ENCODE measurements at regions not wholly inside any gene's neighbourhood (a gene's known extent, or its start where the extent isn't known, plus 50 kb on each side); places are given as distances from the start of the nearest gene placed in this dataset.

DNA sequence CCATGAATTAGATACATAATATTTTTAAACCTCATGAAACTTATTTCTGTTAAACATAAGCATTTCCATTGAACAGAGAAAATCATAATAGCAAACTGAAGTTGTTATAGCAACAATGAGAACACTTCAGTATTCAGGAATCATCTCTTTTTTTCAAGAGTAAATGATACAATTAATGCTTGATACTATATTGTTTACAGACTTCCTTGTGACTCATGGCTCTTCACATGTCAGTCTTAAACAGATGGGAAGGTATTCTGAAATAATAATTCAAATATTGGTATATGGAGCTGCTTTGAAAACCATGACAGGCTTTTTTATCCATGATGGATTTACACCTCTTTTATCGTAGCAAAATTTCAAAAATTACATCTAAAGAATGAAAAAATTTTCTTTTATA, 226.5 kb upstream of the RBMS1 start:
- Histone ChIP-seq H3K4me1 (ENCODE audit: control insufficient read depth in 1 of 2, insufficient read depth in 2 of 2, low read length in 2 of 2) (no peaks in the 10 kb centered on the region), H3K9me3 (ENCODE audit: control insufficient read depth in 1 of 2, low read length in 2 of 2) (no peaks in the 10 kb centered on the region), H3K36me3 (ENCODE audit: control insufficient read depth in 1 of 2, insufficient read depth in 2 of 2, low read length in 2 of 2) (no peaks in the 10 kb centered on the region), H3K27ac (ENCODE audit: low read depth, low read length) (no peak overlapping the region), H3K9ac (ENCODE audit: low read depth in 1 of 2, low read length in 2 of 2) (no peak overlapping the region), H3K27me3 (ENCODE audit: control insufficient read depth in 1 of 2, insufficient read depth in 2 of 2, low read length in 2 of 2) (no peaks in the 10 kb centered on the region), H3K4me3 (ENCODE audit: low read depth in 1 of 2, low read length in 2 of 2) (no peak overlapping the region)

DNA sequence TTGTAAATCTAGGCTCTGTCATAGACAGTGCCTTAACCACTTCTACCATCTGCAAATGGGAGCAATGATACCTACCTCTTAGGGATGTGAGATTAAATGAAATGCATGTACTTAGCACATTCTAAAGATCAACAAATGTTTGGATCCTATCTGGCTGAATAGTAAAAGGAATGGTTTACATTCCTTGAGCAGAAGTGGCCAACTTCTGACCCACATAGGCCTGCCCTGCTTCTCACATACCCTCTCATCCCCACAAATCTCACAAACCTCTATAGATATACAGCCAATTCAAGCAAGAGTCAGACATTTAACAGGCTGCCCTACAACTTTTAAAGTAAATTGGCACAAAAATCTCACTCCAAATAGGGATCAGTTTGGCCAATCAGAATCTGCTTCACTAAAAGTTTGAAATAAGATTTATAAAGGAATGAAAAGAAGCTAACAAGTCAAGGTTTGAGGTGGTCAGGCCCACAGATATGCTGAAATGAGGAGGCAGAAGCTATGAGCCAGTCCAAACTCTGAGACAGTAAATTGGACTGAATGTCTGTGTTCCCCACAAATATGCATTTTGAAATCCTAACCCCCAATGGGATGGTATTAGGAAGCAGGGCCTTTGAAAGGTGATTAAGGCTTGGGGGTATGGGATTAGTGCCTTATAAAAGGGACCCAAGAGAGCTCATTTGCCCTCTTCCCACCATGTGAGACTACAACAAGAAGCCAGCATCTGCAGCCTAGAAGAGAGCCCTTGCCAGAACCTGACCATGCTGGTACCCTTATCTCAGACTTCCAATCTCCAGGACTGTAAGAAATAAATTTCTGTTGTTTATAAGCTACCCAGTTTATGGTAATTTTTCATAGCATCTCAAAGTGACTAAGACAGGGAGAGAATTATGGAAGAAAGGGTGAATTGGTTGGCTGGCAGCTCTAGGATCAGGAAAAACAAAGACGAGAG, 227.8 kb upstream of the RBMS1 start:
- Histone ChIP-seq H3K27me3 (ENCODE audit: control insufficient read depth in 1 of 2, insufficient read depth in 2 of 2, low read length in 2 of 2) (no peaks in the 10 kb centered on the region), H3K9me3 (ENCODE audit: control insufficient read depth in 1 of 2, low read length in 2 of 2) (no peaks in the 10 kb centered on the region), H3K4me3 (ENCODE audit: low read depth in 1 of 2, low read length in 2 of 2) (no peak overlapping the region), H3K4me1 (ENCODE audit: control insufficient read depth in 1 of 2, insufficient read depth in 2 of 2, low read length in 2 of 2) (no peaks in the 10 kb centered on the region), H3K9ac (ENCODE audit: low read depth in 1 of 2, low read length in 2 of 2) (no peak overlapping the region), H3K36me3 (ENCODE audit: control insufficient read depth in 1 of 2, insufficient read depth in 2 of 2, low read length in 2 of 2) (no peaks in the 10 kb centered on the region), H3K27ac (ENCODE audit: low read depth, low read length) (no peak overlapping the region)

DNA sequence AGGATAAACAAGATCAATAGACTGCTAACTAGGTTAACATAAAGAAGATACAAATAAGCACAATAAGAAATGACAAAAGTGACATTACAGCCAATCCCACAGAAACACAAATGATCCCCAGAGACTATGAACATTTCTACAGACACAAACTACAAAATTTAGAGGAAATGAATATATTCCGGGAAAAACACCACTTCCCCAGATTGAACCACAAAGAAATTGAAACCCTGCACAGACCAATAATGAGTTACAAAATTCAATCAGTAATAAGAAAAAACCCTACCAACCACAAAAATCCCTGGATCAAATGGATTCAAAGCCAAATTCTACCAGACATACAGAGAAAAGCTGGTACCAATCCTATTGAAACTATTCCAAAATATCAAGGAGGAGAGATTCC, 232.4 kb upstream of the RBMS1 start:
- no peaks in the 10 kb centered on the region for H3K27me3 ChIP-seq (ENCODE audit: control insufficient read depth in 1 of 2, insufficient read depth in 2 of 2, low read length in 2 of 2)
- H3K27ac ChIP-seq (ENCODE audit: low read depth, low read length), result no peak overlapping the region

DNA sequence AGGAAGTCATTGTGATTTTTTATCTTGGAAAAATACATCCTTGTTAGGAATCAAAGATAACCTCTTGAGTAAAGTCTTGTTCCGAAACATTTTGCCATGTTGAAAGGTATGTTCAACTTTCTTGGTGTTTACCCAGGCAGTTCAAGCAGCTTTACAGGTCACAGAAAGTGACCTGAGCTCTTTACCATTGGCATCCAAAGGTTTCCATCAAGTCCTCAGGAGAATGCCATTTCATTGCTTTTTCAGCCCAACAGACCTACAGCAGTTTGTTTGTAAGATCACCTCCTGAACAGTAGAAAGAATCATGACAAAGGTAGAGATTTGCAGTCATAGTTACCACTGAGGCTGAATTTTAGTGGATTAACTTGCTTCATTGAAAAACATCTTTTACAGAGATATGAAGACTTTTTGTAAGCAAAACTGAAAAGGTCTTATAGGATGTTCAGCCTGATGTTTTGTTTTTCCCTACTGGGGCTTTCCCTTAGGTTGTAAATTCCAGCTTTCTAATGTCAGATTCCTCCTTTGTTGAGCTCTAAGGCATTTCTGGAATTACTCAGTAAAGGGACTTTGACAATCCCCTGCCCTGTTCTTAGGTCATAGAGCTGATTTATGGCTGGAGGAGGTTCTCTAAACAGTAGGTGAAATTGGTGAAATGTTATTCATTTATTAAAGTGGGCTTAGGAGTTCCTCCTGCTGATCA, 236.8 kb upstream of the RBMS1 start:
- no peak overlapping the region for H3K27ac ChIP-seq (ENCODE audit: low read depth, low read length)
- H3K9ac ChIP-seq (ENCODE audit: low read depth in 1 of 2, low read length in 2 of 2), result no peak overlapping the region
- H3K4me3 ChIP-seq (ENCODE audit: low read depth in 1 of 2, low read length in 2 of 2), result no peak overlapping the region
- H3K4me1 ChIP-seq (ENCODE audit: control insufficient read depth in 1 of 2, insufficient read depth in 2 of 2, low read length in 2 of 2), result no peaks in the 10 kb centered on the region
- H3K36me3 ChIP-seq (ENCODE audit: control insufficient read depth in 1 of 2, insufficient read depth in 2 of 2, low read length in 2 of 2), result no peaks in the 10 kb centered on the region
- no peaks in the 10 kb centered on the region for H3K9me3 ChIP-seq (ENCODE audit: control insufficient read depth in 1 of 2, low read length in 2 of 2)
- no peaks in the 10 kb centered on the region for H3K27me3 ChIP-seq (ENCODE audit: control insufficient read depth in 1 of 2, insufficient read depth in 2 of 2, low read length in 2 of 2)

More for the DNA sequence above, 232.4 kb upstream of the RBMS1 start:
- no peak overlapping the region for H3K9ac ChIP-seq (ENCODE audit: low read depth in 1 of 2, low read length in 2 of 2)
- no peaks in the 10 kb centered on the region for H3K4me1 ChIP-seq (ENCODE audit: control insufficient read depth in 1 of 2, insufficient read depth in 2 of 2, low read length in 2 of 2)
- H3K36me3 ChIP-seq (ENCODE audit: control insufficient read depth in 1 of 2, insufficient read depth in 2 of 2, low read length in 2 of 2), result no peaks in the 10 kb centered on the region
- no peaks in the 10 kb centered on the region for H3K9me3 ChIP-seq (ENCODE audit: control insufficient read depth in 1 of 2, low read length in 2 of 2)
- H3K4me3 ChIP-seq (ENCODE audit: low read depth in 1 of 2, low read length in 2 of 2), result no peak overlapping the region

DNA sequence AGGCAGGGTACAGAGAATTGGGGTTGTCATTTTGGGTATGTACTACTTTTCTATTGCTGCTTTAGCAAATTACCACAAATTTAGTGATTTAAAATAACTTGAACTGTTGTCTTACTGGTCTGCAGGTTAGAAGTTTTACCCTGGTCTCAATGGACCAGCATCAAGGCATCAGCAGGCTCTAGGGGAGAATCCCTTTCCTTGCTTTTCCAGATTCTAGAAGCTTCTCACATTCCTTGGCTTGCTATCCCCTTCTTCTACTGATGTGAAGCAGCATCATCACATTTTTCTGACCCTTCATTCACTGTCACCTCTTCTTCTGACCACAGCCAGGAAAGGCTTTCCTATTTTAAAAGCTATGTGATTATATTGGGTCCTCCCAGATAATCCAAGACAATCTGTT, 237.8 kb upstream of the RBMS1 start:
- H3K27me3 ChIP-seq (ENCODE audit: control insufficient read depth in 1 of 2, insufficient read depth in 2 of 2, low read length in 2 of 2), result no peaks in the 10 kb centered on the region
- no peak overlapping the region for H3K9ac ChIP-seq (ENCODE audit: low read depth in 1 of 2, low read length in 2 of 2)
- H3K36me3 ChIP-seq (ENCODE audit: control insufficient read depth in 1 of 2, insufficient read depth in 2 of 2, low read length in 2 of 2), result no peaks in the 10 kb centered on the region

DNA sequence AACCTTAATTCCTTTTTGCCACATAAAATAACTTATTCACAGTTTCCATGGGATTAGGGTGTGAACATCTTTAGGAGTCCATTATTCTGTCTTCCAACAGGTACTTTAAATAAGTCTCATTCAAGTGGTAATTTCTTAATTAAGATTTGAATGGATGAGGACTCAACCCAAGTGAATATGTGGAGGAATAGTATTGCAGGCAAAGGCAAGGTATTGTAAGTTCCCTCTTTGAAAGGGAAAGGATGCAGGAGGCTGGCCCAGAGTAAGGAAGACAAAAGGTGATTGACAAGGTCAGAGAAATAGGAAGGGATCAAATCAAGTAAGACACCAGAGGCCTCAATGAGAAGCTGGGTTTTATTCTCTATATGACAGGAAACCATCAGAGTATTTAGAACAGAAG, 238.2 kb upstream of the RBMS1 start:
- H3K9me3 ChIP-seq (ENCODE audit: control insufficient read depth in 1 of 2, low read length in 2 of 2), result no peaks in the 10 kb centered on the region
- H3K9ac ChIP-seq (ENCODE audit: low read depth in 1 of 2, low read length in 2 of 2), result no peak overlapping the region
- no peak overlapping the region for H3K27ac ChIP-seq (ENCODE audit: low read depth, low read length)
- no peaks in the 10 kb centered on the region for H3K27me3 ChIP-seq (ENCODE audit: control insufficient read depth in 1 of 2, insufficient read depth in 2 of 2, low read length in 2 of 2)
- H3K4me1 ChIP-seq (ENCODE audit: control insufficient read depth in 1 of 2, insufficient read depth in 2 of 2, low read length in 2 of 2), result no peaks in the 10 kb centered on the region
- no peak overlapping the region for H3K4me3 ChIP-seq (ENCODE audit: low read depth in 1 of 2, low read length in 2 of 2)
- H3K36me3 ChIP-seq (ENCODE audit: control insufficient read depth in 1 of 2, insufficient read depth in 2 of 2, low read length in 2 of 2), result no peaks in the 10 kb centered on the region

More for the DNA sequence above, 237.8 kb upstream of the RBMS1 start:
- H3K27ac ChIP-seq (ENCODE audit: low read depth, low read length), result no peak overlapping the region
- no peaks in the 10 kb centered on the region for H3K9me3 ChIP-seq (ENCODE audit: control insufficient read depth in 1 of 2, low read length in 2 of 2)
- no peaks in the 10 kb centered on the region for H3K4me1 ChIP-seq (ENCODE audit: control insufficient read depth in 1 of 2, insufficient read depth in 2 of 2, low read length in 2 of 2)
- no peak overlapping the region for H3K4me3 ChIP-seq (ENCODE audit: low read depth in 1 of 2, low read length in 2 of 2)

DNA sequence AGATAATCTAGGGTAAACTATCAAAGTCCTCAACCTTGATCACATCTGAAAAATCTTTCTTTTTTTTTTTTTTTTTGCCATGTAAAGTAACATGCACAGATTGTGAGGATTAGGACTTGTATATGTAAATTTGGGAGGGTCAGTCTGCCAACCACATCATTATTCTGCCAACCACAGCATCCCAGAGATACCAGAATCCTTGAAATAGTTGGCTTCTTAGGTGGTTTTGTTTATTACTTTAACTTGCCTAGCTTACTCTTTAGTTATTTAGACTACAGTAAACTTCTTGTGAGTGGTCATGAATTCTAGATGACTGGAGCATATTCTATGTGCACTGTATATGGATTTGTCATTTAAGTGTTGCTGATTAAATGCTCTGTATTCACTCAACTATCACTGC, 242.1 kb upstream of the RBMS1 start:
- Histone ChIP-seq H3K36me3 (ENCODE audit: control insufficient read depth in 1 of 2, insufficient read depth in 2 of 2, low read length in 2 of 2) (no peaks in the 10 kb centered on the region), H3K4me3 (ENCODE audit: low read depth in 1 of 2, low read length in 2 of 2) (no peak overlapping the region), H3K4me1 (ENCODE audit: control insufficient read depth in 1 of 2, insufficient read depth in 2 of 2, low read length in 2 of 2) (no peaks in the 10 kb centered on the region), H3K27ac (ENCODE audit: low read depth, low read length) (no peak overlapping the region), H3K9me3 (ENCODE audit: control insufficient read depth in 1 of 2, low read length in 2 of 2) (no peaks in the 10 kb centered on the region), H3K9ac (ENCODE audit: low read depth in 1 of 2, low read length in 2 of 2) (no peak overlapping the region), H3K27me3 (ENCODE audit: control insufficient read depth in 1 of 2, insufficient read depth in 2 of 2, low read length in 2 of 2) (no peaks in the 10 kb centered on the region)

DNA sequence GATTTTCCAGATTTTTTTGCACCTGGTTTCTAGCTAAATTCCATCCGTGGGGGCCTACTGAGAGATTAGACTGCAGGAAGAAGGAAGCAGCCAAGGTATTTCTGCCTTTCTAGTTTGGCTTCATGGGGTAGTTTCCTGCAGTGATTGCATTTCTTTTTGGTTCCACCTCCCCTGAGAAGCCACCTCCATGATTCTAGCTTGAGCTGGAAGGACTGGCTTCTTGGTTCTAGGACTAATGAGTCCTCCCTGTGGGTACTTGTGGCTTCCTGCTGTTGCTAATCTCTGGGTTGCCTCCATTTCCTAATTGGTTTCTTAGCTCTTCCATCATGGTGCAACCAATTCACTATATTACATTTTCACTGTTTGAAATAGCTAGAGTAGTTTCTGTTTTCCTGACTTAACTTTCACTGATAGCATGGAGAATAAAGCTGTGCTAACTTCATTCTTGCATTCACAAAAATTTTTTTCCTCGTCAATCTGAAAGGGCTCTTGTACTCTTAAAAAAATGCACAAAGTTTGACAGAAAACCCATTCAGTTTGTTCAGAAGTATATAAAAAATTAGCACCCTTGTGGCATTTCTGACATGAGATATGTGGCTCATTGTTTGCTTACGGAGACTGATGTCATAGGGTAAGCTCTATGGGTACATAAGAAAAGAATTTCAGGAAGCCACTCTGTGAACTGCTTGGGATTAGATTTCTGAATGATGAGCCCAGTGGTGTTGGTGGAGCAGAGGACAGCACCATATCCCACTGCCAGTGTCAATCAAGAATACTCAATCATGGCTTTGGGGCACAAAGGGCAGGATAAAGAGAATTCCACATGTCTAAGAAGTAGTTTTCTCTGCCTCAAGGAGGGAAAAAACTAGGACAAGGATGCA, 242.8 kb upstream of the RBMS1 start:
- Histone ChIP-seq H3K27ac (ENCODE audit: low read depth, low read length) (no peak overlapping the region), H3K9me3 (ENCODE audit: control insufficient read depth in 1 of 2, low read length in 2 of 2) (no peaks in the 10 kb centered on the region), H3K36me3 (ENCODE audit: control insufficient read depth in 1 of 2, insufficient read depth in 2 of 2, low read length in 2 of 2) (no peaks in the 10 kb centered on the region), H3K4me3 (ENCODE audit: low read depth in 1 of 2, low read length in 2 of 2) (no peak overlapping the region), H3K9ac (ENCODE audit: low read depth in 1 of 2, low read length in 2 of 2) (no peak overlapping the region), H3K27me3 (ENCODE audit: control insufficient read depth in 1 of 2, insufficient read depth in 2 of 2, low read length in 2 of 2) (no peaks in the 10 kb centered on the region), H3K4me1 (ENCODE audit: control insufficient read depth in 1 of 2, insufficient read depth in 2 of 2, low read length in 2 of 2) (no peaks in the 10 kb centered on the region)

DNA sequence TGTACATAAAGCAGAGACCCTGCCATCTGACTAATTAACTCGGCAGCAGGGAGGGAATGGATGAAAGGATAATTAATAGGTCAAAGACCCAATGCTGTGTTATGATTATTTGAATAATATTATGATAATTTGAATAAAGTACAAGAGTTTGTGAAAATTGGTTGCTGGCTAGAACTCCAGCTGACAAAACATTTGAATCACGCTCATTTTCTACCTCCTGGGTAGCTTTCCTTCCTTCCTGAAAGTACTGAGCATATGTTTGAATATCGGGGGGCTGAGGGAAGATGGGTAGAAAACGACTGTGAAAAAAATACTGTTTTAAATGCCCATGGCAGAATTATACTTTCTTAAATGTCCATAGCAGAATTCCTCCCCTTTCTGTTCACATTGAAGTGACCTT, 243.6 kb upstream of the RBMS1 start:
- no peak overlapping the region for H3K27ac ChIP-seq (ENCODE audit: low read depth, low read length)
- no peaks in the 10 kb centered on the region for H3K36me3 ChIP-seq (ENCODE audit: control insufficient read depth in 1 of 2, insufficient read depth in 2 of 2, low read length in 2 of 2)
- no peak overlapping the region for H3K4me3 ChIP-seq (ENCODE audit: low read depth in 1 of 2, low read length in 2 of 2)
- no peak overlapping the region for H3K9ac ChIP-seq (ENCODE audit: low read depth in 1 of 2, low read length in 2 of 2)
- no peaks in the 10 kb centered on the region for H3K9me3 ChIP-seq (ENCODE audit: control insufficient read depth in 1 of 2, low read length in 2 of 2)
- no peaks in the 10 kb centered on the region for H3K4me1 ChIP-seq (ENCODE audit: control insufficient read depth in 1 of 2, insufficient read depth in 2 of 2, low read length in 2 of 2)
- no peaks in the 10 kb centered on the region for H3K27me3 ChIP-seq (ENCODE audit: control insufficient read depth in 1 of 2, insufficient read depth in 2 of 2, low read length in 2 of 2)

DNA sequence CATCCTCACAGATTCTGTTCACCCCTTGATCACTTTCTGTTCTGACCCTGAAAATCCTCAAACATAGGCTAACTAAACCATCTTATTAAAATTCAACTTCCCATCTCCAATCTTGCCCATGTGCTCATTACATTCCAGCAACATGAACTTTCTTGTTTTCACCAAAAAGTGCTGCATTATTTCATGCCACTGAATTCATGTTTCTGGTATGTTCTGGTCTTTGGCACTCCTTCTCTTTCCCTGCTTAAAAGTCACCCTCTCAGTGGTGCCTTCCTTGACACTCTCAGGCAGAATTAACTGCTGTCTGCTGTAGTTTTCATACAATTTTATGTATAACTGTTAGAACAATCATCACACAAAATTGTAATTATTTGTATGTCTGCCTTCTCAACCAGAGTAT, 247.7 kb upstream of the RBMS1 start:
- Histone ChIP-seq H3K9me3 (ENCODE audit: control insufficient read depth in 1 of 2, low read length in 2 of 2) (no peaks in the 10 kb centered on the region), H3K9ac (ENCODE audit: low read depth in 1 of 2, low read length in 2 of 2) (no peak overlapping the region), H3K4me3 (ENCODE audit: low read depth in 1 of 2, low read length in 2 of 2) (no peak overlapping the region), H3K27ac (ENCODE audit: low read depth, low read length) (no peak overlapping the region), H3K36me3 (ENCODE audit: control insufficient read depth in 1 of 2, insufficient read depth in 2 of 2, low read length in 2 of 2) (no peaks in the 10 kb centered on the region), H3K27me3 (ENCODE audit: control insufficient read depth in 1 of 2, insufficient read depth in 2 of 2, low read length in 2 of 2) (no peaks in the 10 kb centered on the region), H3K4me1 (ENCODE audit: control insufficient read depth in 1 of 2, insufficient read depth in 2 of 2, low read length in 2 of 2) (no peaks in the 10 kb centered on the region)

All from duodenal mucosa (tissue), 2 donors.